ENCODE measurements at regions not wholly inside any gene's neighbourhood (a gene's known extent, or its start where the extent isn't known, plus 50 kb on each side); places are given as distances from the start of the nearest gene placed in this dataset.

DNA sequence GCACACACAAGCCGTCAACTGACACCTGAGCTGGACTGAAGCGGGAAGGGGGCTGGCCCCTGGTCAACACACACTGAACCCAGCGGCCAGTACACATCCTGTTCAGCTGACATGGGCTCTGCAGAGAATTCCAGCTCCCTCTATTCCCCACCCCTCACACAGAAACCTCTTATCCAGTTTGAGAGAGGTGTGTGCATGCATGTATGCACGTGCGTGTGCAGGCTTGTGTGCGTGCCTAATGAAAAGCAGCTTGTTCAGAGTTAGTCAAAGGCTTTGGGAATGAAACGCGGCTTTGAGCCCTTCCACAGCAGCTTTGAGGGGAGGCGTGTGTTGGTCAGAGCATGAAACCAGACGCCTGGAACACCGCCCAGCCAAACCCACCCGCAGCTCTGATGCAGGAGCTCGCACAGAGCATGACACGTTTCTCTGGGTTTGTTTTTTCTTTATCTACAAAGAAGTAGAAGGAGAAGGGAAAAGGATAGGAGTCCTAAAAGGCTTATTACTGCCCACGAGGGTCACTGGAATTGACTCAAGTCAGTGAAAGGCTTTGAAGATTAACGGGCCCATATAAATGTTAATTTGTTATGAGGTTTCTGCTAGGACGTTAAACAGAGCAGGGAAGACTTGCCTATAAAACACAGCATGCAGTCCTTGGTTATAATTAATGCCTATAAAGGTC lies 184.2 kb downstream of the ETS2 start (continued):
- TF ChIP-seq ZNF202 (tag by site-specific recombination; IDR thresholded peaks at IDR 0.05; ENCODE audit: borderline replicate concordance) = no peak
- peak; percentile 95 for TF ChIP-seq ZIC2 (tag by site-specific recombination; IDR thresholded peaks at IDR 0.05)
- TF ChIP-seq ZNF624 (tag by site-specific recombination; IDR thresholded peaks at IDR 0.05) = no peak
- TF ChIP-seq ZNF169 (tag by site-specific recombination; IDR thresholded peaks at IDR 0.05) = no peak
- TF ChIP-seq, protein P1, sequence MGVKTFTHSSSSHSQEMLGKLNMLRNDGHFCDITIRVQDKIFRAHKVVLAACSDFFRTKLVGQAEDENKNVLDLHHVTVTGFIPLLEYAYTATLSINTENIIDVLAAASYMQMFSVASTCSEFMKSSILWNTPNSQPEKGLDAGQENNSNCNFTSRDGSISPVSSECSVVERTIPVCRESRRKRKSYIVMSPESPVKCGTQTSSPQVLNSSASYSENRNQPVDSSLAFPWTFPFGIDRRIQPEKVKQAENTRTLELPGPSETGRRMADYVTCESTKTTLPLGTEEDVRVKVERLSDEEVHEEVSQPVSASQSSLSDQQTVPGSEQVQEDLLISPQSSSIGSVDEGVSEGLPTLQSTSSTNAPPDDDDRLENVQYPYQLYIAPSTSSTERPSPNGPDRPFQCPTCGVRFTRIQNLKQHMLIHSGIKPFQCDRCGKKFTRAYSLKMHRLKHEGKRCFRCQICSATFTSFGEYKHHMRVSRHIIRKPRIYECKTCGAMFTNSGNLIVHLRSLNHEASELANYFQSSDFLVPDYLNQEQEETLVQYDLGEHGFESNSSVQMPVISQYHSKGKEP (tag by site-specific recombination; IDR thresholded peaks at IDR 0.05) = peak; percentile 99
- no peak for TF ChIP-seq ZNF311 (tag by site-specific recombination; IDR thresholded peaks at IDR 0.05; ENCODE audit: borderline replicate concordance)
- no peak for TF ChIP-seq ZNF19 (tag by site-specific recombination; IDR thresholded peaks at IDR 0.05; ENCODE audit: low read depth)
- TF ChIP-seq, protein P2, sequence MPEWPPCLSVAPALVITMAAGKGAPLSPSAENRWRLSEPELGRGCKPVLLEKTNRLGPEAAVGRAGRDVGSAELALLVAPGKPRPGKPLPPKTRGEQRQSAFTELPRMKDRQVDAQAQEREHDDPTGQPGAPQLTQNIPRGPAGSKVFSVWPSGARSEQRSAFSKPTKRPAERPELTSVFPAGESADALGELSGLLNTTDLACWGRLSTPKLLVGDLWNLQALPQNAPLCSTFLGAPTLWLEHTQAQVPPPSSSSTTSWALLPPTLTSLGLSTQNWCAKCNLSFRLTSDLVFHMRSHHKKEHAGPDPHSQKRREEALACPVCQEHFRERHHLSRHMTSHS (tag by site-specific recombination; IDR thresholded peaks at IDR 0.05) = 0 out of 2 replicates have a peak, but pooled peaks have one; percentile 58
- no peak for TF ChIP-seq ZNF404 (tag by site-specific recombination; IDR thresholded peaks at IDR 0.05)
- TF ChIP-seq, protein P3, sequence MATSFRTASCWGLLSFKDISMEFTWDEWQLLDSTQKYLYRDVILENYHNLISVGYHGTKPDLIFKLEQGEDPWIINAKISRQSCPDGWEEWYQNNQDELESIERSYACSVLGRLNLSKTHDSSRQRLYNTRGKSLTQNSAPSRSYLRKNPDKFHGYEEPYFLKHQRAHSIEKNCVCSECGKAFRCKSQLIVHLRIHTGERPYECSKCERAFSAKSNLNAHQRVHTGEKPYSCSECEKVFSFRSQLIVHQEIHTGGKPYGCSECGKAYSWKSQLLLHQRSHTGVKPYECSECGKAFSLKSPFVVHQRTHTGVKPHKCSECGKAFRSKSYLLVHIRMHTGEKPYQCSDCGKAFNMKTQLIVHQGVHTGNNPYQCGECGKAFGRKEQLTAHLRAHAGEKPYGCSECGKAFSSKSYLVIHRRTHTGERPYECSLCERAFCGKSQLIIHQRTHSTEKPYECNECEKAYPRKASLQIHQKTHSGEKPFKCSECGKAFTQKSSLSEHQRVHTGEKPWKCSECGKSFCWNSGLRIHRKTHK (tag by site-specific recombination; IDR thresholded peaks at IDR 0.05) = no peak
- TF ChIP-seq ZNF701 (tag by site-specific recombination; IDR thresholded peaks at IDR 0.05) = no peak
- TF ChIP-seq, protein P4, sequence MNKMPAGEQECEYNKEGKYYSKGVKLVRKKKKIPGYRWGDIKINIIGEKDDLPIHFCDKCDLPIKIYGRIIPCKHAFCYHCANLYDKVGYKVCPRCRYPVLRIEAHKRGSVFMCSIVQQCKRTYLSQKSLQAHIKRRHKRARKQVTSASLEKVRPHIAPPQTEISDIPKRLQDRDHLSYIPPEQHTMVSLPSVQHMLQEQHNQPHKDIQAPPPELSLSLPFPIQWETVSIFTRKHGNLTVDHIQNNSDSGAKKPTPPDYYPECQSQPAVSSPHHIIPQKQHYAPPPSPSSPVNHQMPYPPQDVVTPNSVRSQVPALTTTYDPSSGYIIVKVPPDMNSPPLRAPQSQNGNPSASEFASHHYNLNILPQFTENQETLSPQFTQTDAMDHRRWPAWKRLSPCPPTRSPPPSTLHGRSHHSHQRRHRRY (tag by site-specific recombination; IDR thresholded peaks at IDR 0.05) = no peak
- TF ChIP-seq, protein P5, sequence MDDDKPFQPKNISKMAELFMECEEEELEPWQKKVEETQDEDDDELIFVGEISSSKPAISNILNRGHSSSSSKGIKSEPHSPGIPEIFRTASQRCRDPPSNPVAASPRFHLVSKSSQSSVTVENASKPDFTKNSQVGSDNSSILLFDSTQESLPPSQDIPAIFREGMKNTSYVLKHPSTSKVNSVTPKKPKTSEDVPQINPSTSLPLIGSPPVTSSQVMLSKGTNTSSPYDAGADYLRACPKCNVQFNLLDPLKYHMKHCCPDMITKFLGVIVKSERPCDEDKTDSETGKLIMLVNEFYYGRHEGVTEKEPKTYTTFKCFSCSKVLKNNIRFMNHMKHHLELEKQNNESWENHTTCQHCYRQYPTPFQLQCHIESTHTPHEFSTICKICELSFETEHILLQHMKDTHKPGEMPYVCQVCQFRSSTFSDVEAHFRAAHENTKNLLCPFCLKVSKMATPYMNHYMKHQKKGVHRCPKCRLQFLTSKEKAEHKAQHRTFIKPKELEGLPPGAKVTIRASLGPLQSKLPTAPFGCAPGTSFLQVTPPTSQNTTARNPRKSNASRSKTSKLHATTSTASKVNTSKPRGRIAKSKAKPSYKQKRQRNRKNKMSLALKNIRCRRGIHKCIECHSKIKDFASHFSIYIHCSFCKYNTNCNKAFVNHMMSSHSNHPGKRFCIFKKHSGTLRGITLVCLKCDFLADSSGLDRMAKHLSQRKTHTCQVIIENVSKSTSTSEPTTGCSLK (tag by site-specific recombination; IDR thresholded peaks at IDR 0.05) = no peak
- TF ChIP-seq ZNF433 (tag by site-specific recombination; IDR thresholded peaks at IDR 0.05; ENCODE audit: low read depth) = no peak
- no peak for TF ChIP-seq ZNF747 (tag by site-specific recombination; IDR thresholded peaks at IDR 0.05)
- peak; percentile 83; the same call in 1 of the 2 replicates for TF ChIP-seq ZBTB1 (tag by site-specific recombination; IDR thresholded peaks at IDR 0.05)
- TF ChIP-seq ZNF239 (tag by site-specific recombination; IDR thresholded peaks at IDR 0.05) = no peak
- no peak for TF ChIP-seq ZNF274 (IDR thresholded peaks at IDR 0.05; ENCODE audit: low read length)
- no peak for TF ChIP-seq ZNF274 (tag by site-specific recombination; IDR thresholded peaks at IDR 0.05; ENCODE audit: borderline replicate concordance)
- TF ChIP-seq, protein P6, sequence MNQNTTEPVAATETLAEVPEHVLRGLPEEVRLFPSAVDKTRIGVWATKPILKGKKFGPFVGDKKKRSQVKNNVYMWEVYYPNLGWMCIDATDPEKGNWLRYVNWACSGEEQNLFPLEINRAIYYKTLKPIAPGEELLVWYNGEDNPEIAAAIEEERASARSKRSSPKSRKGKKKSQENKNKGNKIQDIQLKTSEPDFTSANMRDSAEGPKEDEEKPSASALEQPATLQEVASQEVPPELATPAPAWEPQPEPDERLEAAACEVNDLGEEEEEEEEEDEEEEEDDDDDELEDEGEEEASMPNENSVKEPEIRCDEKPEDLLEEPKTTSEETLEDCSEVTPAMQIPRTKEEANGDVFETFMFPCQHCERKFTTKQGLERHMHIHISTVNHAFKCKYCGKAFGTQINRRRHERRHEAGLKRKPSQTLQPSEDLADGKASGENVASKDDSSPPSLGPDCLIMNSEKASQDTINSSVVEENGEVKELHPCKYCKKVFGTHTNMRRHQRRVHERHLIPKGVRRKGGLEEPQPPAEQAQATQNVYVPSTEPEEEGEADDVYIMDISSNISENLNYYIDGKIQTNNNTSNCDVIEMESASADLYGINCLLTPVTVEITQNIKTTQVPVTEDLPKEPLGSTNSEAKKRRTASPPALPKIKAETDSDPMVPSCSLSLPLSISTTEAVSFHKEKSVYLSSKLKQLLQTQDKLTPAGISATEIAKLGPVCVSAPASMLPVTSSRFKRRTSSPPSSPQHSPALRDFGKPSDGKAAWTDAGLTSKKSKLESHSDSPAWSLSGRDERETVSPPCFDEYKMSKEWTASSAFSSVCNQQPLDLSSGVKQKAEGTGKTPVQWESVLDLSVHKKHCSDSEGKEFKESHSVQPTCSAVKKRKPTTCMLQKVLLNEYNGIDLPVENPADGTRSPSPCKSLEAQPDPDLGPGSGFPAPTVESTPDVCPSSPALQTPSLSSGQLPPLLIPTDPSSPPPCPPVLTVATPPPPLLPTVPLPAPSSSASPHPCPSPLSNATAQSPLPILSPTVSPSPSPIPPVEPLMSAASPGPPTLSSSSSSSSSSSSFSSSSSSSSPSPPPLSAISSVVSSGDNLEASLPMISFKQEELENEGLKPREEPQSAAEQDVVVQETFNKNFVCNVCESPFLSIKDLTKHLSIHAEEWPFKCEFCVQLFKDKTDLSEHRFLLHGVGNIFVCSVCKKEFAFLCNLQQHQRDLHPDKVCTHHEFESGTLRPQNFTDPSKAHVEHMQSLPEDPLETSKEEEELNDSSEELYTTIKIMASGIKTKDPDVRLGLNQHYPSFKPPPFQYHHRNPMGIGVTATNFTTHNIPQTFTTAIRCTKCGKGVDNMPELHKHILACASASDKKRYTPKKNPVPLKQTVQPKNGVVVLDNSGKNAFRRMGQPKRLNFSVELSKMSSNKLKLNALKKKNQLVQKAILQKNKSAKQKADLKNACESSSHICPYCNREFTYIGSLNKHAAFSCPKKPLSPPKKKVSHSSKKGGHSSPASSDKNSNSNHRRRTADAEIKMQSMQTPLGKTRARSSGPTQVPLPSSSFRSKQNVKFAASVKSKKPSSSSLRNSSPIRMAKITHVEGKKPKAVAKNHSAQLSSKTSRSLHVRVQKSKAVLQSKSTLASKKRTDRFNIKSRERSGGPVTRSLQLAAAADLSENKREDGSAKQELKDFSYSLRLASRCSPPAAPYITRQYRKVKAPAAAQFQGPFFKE (tag by site-specific recombination; IDR thresholded peaks at IDR 0.05; ENCODE audit: borderline replicate concordance) = no peak
- no peak for TF ChIP-seq ZNF138 (tag by site-specific recombination; IDR thresholded peaks at IDR 0.05; ENCODE audit: borderline replicate concordance)
- TF ChIP-seq, protein P7, sequence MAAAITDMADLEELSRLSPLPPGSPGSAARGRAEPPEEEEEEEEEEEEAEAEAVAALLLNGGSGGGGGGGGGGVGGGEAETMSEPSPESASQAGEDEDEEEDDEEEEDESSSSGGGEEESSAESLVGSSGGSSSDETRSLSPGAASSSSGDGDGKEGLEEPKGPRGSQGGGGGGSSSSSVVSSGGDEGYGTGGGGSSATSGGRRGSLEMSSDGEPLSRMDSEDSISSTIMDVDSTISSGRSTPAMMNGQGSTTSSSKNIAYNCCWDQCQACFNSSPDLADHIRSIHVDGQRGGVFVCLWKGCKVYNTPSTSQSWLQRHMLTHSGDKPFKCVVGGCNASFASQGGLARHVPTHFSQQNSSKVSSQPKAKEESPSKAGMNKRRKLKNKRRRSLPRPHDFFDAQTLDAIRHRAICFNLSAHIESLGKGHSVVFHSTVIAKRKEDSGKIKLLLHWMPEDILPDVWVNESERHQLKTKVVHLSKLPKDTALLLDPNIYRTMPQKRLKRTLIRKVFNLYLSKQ (tag by site-specific recombination; IDR thresholded peaks at IDR 0.05; ENCODE audit: borderline replicate concordance) = no peak
- TF ChIP-seq SALL2 (tag by site-specific recombination; IDR thresholded peaks at IDR 0.05; ENCODE audit: borderline replicate concordance) = no peak
- TF ChIP-seq ZFP41 (tag by site-specific recombination; IDR thresholded peaks at IDR 0.05; ENCODE audit: borderline replicate concordance) = no peak
